CMK (cell line): ENCODE measurements at regions not wholly inside any gene's neighbourhood (a gene's known extent, or its start where the extent isn't known, plus 50 kb on each side); places are given as distances from the start of the nearest gene placed in this dataset.
"Not testable (repeated sequence)": the region's sequence is repeated elsewhere in the genome, so short reads cannot be mapped to it uniquely, and the experiment has no call there.

Experiments
- DNase-seq: peaks from one replicate; pipeline ENCODE4 v3.0.0-alpha.2; 2010; ENCODE audit warnings: low read depth

DNA sequence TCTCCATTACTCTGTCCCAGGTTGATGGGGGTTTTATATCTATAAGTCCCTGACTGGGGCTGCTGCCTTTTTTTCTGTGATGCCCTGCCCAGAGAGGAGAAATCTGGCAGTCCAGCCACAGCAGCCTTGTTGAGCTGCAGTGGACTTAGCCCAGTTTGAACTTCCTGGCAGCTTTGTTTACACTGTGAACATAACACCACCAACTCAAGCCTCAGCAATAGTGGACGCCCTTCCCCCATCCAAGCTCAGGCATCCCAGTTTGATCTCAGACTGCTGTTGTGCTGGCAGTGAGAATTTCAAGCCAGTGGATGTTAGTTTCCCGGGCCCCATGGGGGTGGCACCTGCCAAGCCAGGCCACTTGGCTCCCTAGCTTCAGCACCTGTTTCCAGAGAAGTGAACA, 298.5 kb upstream of the KDM5D start:
- no peak for DNase-seq

DNA sequence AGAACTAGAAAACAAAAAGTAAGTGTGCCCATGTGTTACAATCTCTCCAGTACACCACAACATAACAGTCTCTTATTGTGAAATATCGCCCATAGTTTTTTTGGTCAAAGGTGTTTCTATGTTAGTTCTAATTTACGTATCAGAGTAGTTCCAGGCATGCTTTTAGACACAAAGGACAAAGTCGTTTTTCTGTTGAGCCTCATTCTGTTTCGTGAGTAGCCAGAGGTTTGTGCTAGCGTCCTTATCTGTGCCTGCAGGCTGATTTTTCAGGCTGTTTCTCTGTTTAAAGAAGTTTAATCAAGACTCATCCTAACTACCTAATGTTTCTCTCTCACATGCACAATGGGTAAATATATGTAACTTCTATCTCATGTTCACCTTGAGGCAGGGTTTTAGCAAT, 281.1 kb upstream of the KDM5D start:
- DNase-seq, result peak; percentile 5

GRCh38 chrY:19993410-19993809, 248.9 kb upstream of the KDM5D start:
- DNase-seq, result not testable (repeated sequence)

DNA sequence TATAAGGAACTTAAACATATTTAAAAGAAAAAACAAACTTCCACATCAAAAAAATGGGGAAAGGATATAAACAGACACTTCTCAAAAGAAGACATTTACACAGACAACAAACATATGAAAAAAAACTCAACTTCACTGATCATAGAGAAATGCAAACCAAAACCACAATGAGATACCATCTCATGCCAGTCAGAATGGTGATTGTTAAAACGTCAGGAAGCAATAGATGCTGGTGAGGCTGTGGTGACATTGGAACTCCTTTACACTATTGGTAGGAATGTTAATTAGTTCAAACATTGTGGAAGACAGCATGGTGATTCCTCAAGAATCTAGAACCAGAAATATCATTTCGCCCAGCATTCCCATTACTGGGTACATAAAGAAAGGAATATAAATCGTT, 228.5 kb upstream of the KDM5D start:
- DNase-seq, result no peak

GRCh38 chrY:19947702-19948101, 203.2 kb upstream of the KDM5D start:
- no peak for DNase-seq

GRCh38 chrY:19899011-19899410, 154.5 kb upstream of the KDM5D start:
- DNase-seq, result no peak

DNA sequence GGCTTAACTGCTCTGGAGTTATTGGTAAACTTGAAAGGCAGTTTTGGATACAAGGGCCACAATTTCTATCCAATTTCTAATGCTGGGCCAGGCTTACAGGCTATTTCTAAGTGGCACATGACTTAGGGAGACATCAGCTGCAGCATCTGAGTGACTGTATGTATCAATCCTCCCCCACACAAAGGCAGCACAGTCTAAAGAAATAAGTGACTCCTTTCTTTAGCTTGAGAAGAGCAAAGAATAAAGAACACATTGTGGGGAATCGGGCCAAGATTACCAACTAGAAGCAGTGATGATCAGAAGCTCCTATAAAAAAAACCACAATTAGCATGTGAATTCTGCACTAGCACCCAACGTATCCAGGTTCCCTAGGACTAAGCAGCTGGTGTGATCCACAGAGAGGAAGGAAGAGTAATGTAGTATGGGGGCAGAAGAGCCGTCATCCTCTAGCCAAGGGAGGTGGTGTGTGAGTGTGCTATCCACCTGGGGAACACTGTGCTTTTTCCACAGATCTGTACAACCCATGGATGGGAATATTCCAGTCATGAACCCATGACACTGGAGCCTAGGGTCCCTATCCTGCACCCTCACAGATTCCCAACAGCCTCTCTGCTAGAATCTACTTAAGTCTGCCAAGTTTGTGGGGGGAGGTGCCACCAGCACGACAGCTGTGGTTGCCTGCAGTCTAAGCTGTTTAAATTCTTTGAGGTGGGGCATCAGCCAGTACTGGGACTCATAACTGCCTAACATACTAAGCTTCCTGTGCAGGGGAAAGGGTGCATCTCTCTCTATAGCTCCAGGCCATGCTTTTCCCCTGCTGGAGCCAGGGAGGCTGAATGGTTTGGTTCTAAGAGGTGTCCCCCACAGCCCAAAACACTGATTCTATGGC, 147.8 kb upstream of the KDM5D start:
- DNase-seq, result no peak

DNA sequence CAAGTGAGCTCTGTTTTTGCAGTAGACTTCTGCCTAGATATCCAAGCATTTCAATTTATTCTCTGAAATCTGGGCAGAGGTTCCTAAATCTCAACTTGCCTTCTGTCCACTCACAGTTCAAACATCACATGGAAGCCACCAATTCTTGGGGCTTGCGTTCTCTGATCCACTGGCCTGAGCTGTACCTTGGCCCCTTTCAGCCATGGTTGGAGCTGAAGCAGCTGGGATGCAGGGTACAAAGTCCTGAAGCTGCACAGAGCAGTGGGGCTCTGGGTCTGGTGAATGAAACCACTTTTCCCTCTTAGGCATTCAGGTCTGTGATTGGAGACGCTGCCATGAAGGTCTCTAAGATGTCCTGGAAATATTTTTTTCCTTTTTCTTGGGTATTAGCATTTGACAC, 137.6 kb upstream of the KDM5D start:
- DNase-seq, result no peak

- no peak for DNase-seq
Observed at GRCh38 chrY:19869715-19870114, 125.2 kb upstream of the KDM5D start.

DNA sequence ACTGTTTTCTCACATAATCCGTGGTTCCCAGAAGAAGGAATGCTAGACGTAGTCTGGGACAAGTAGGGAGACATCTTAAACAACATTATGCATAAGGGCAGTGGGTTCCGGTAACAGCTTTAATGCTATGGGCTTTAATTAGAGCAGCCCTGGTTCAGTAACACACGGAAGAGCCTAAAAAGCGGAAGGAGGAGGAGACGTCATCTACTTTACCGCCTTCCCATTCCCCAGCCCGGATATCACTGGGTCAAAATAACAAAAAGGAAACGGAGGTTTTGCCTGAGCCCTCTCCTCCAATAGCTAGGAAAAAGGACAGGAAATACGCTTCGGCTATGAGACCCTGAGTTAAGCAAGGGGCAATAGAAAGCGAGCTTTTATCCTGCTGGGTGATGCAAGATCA, 124.8 kb upstream of the KDM5D start:
- no peak for DNase-seq

- DNase-seq, result no peak
Observed at GRCh38 chrY:19868647-19869046, 124.1 kb upstream of the KDM5D start.

DNA sequence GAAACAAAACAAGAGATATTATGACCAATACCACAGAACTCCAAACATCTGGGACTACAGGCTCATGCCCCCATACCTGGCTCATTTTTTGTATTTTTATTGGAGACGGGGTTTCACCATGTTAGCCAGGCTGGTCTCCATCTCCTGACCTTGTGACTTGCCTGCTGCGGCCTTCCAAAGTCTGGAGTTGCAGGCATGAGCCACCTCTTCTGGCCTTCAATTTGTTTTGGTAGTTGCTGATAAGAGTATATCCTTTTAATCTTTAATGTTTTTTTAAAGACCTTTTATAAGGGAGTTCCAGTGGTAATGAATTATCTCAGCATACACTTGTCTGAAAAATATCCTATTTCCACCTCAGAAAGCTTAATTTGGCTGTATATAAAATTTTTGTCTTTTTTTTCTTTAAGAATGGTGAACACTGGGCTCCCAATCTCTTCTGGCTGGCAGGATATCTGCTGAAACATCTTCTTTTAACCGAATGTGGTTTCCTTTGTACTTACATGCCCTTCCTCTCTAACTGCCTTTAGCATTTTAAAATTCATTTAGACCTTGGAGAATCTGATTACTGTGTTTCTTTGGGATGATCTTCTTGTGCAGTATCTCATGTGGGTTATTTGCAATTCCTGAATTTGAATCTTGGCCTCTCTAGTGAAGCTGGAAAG, 112.1 kb upstream of the KDM5D start:
- peak; percentile 48 for DNase-seq

DNA sequence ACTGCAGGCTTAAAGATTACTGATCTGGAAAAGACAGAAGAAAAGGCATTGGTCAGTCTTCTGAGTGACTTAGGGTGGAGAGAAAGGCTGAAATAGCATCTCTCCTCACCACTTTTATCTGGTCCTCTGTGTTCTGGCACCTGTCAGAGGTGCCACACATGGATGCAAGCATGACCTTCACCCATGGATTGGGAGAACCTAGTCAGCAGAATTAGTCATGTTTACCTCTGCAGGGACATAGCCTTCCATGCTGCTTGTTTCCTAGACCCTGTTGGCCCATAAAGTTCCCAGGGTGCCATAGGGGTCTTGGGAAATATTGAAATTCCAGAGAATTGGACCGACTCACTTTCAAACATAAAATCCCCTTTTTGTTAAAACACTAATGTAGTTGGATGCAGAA, 98.4 kb upstream of the KDM5D start:
- DNase-seq, result no peak

DNA sequence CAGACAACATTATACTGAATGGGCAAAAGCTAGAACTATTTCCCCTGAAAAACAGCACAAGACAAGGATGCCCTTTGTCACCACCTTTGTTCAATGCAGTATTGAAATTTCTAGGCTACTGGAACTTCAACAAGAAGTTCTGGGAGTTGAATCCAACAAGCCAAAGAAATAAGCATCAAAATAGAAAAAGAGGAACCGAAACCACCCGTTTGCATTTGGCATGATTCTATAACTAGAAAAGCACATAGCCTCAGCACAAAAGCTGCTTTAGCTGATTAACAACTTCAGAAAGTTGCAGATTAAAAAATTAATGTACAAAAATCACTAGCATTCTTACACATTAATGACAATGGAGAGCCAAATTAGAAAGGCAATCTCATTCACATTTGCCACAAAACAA, 79.6 kb upstream of the KDM5D start:
- no peak for DNase-seq

DNA sequence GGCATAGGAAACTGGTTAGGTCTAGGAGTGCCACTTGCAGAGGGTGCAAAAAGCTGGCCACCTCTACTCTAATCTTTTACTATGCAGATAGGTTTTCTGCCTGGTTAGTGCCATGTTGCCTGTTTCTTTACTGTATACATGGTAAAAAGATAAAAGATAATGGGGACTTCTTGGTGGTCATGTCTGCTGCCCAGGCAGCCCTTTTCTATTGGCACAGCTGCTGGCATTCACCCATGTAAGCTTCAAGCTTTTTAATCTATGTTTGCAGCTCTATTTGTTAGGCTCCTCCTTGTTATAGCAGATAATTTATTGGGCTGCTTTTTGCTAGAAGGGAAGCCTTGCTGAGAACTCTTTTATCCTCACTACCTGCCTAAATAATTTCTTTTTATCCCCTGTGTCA, 74.0 kb upstream of the KDM5D start:
- no peak for DNase-seq

DNA sequence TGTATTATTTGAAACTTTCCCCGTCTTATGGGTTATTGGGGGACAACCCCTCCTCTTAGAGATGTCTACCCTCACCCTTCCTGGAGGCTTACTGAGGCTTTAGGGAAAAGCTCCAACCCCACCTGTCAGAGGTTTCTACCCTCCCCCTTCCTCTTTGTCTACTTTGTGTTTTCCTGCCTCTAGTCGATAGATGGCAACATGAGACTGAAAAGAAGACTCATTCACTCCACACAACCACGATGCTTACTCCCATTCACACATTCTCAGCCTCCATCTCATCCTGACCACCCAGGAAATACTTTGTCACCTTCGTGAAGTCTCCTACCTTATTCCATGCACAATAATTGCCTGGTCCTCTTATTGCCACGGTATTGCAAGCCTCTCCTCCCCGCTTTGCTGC, 72.4 kb upstream of the KDM5D start:
- DNase-seq, result no peak

GRCh38 chrY:19816053-19816823, 71.7 kb upstream of the KDM5D start:
- peak; percentile 63 for DNase-seq
